OCI-LY7 (cell line): ENCODE measurements at regions not wholly inside any gene's neighbourhood (a gene's known extent, or its start where the extent isn't known, plus 50 kb on each side); places are given as distances from the start of the nearest gene placed in this dataset.
"Not testable (repeated sequence)": the region's sequence is repeated elsewhere in the genome, so short reads cannot be mapped to it uniquely, and the experiment has no call there.

Experiments
- BruUV-seq: library from RNA; stranded (reverse); fragments of 400-500 nt; replicated peaks from 2 replicates; lab custom pipeline; 2021; lab: Mats Ljungman, UMichigan
- CTCF ChIA-PET: fragments of 300-600 bp; sonication (Branson Sonifier 250); formaldehyde crosslinking; loops from one replicate; lab custom pipeline; 2022; ENCODE audit warnings: antibody characterized with exemption; ENCODE audit not compliant: unreplicated experiment; lab: Charles Lee
- POLR2A ChIA-PET: fragments of 300-600 bp; sonication (Branson Sonifier 250); formaldehyde crosslinking; loops from one replicate; lab custom pipeline; 2022; ENCODE audit warnings: antibody characterized with exemption; lab: Charles Lee
- DNase-seq: peaks from one replicate; pipeline ENCODE4 v3.0.0-alpha.2; 2015; ENCODE audit warnings: low spot score
- H2AFZ ChIP-seq: fragments of 200-600 bp; sonication (generic), shearing (Covaris generic); 2 replicates; pipeline ENCODE4 v1.6.1; 2014; ENCODE audit warnings: mild to moderate bottlenecking, antibody characterized with exemption, low read length, moderate library complexity
- H3K27ac ChIP-seq: fragments of 200-600 bp; sonication (generic); 2 replicates; pipeline ENCODE4 v1.5.1; 2014; ENCODE audit warnings: mixed run types, low read depth, mild to moderate bottlenecking, moderate library complexity, low read length, inconsistent platforms; ENCODE audit not compliant: poor library complexity, severe bottlenecking
- H3K36me3 ChIP-seq: fragments of 200-600 bp; sonication (generic); 2 replicates; pipeline ENCODE4 v1.6.1; 2014; ENCODE audit warnings: mild to moderate bottlenecking, antibody characterized with exemption, low read length, moderate library complexity, mixed read lengths; ENCODE audit not compliant: insufficient read depth
- H3K4me1 ChIP-seq: fragments of 200-600 bp; sonication (generic); 2 replicates; pipeline ENCODE4 v1.5.1; 2014; ENCODE audit warnings: mild to moderate bottlenecking, low read length; ENCODE audit not compliant: insufficient read depth, poor library complexity, severe bottlenecking
- H3K4me2 ChIP-seq: fragments of 200-600 bp; sonication (generic); 2 replicates; pipeline ENCODE4 v1.6.1; 2014; ENCODE audit warnings: mild to moderate bottlenecking, low read length
- H3K4me3 ChIP-seq: fragments of 200-600 bp; sonication (generic); 2 replicates; pipeline ENCODE4 v1.5.1; 2014; ENCODE audit warnings: mild to moderate bottlenecking, low read depth, low read length; ENCODE audit not compliant: poor library complexity, severe bottlenecking
- H3K79me2 ChIP-seq: fragments of 200-600 bp; sonication (generic); 2 replicates; pipeline ENCODE4 v1.6.1; 2016; ENCODE audit warnings: low read depth, mild to moderate bottlenecking, low read length, moderate library complexity, mixed read lengths; ENCODE audit not compliant: insufficient read depth
- H3K9me2 ChIP-seq: fragments of 200-600 bp; sonication (generic); 2 replicates; pipeline ENCODE4 v1.6.1; 2016; ENCODE audit warnings: mild to moderate bottlenecking, low read length, mixed read lengths; ENCODE audit not compliant: insufficient read depth
- H3K9me3 ChIP-seq: fragments of 200-600 bp; sonication (generic); 2 replicates; pipeline ENCODE4 v1.6.1; 2014; ENCODE audit warnings: mild to moderate bottlenecking, mixed run types, low read length, mixed read lengths
- H4K20me1 ChIP-seq: fragments of 200-600 bp; sonication (generic); 2 replicates; pipeline ENCODE4 v1.6.1; 2014; ENCODE audit warnings: mild to moderate bottlenecking, antibody characterized with exemption, low read length, moderate library complexity, mixed read lengths; ENCODE audit not compliant: insufficient read depth
- EZH2phosphoT487 ChIP-seq: fragments of 200-600 bp; sonication (generic); IDR thresholded peaks from 2 replicates; pipeline ENCODE4 v1.6.1; 2018; ENCODE audit warnings: low read depth, borderline replicate concordance, mild to moderate bottlenecking, mixed run types, antibody characterized with exemption, low read length, moderate library complexity, mixed read lengths
- intact Hi-C: fragments of 100-400 bp; cut with micrococcal nuclease; formaldehyde crosslinking; loops from one replicate; pipeline ENCODE4 v1.10.0; 2022; ENCODE audit not compliant: unreplicated experiment
- TF ChIP-seq, protein P1 (sequence below): fragments of 200-600 bp; sonication (generic); conservative IDR thresholded peaks from 2 replicates; pipeline ENCODE4 v1.5.1; 2014; ENCODE audit warnings: mild to moderate bottlenecking, antibody characterized with exemption, low read length, moderate library complexity, mixed read lengths

DNA sequence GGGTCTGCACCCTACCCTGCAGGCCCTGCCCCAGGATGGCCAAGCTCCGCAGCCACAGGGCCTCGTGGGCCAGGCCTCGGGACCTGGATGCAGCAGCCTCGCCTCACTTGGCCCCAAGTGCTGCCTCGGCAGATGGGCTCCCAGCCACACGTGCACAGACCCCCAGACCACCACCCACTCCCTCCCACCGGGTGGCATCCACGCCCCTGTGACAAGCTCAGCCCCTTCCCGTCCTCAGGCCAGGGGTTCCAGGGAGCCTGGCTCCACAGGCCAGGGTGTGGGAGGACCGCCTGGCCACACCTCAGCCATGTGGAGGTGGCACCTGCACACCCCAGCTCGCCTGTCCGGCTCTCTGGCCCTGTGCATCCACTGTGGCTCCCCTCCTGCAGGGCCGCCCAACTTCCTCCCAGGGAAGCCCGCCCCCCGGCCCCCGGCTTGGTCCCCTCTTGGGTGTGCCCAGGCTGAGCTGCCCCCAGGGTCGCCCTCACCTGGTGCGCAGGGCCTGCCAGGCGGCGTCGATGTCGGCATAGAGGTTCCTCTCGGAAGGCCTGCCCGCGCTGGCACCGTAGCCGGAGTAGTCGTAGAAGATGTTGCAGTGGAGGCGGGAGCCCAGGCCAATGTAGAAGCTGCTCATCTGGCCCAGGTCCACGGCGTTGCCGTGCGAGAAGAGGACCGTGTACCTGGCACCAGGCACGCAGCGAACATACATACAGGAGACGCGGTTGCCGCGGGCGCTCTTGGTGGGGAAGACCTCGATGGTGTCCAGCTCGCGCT lies 127.4 kb upstream of the VPREB1 start:
- intact Hi-C loops, BruUV-seq: not testable (repeated sequence)
- POLR2A ChIA-PET, result interaction anchor here (2.6 kb wide), 1 partner anchor 19 kb away, joined by 13 read pairs; no protein-coding TSS in a partner anchor

DNA sequence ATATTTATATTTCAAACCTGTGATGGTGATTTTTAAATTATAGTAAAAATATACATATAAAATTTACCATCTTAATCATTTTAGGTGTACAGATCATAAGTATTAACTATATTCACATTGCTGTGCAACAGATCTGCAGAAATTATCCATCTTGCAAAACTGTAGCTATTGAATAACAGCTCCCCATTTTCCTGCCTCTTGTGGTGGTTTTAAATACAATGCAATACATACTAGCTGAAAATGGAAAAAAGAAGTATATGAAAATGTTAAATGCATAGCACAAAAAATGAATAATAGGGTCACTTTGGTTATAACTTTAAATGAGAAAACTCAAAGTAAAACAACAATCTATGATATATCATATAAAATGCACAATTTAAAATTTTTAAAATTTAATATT lies 130.9 kb upstream of the VPREB1 start:
- no peaks in the 10 kb centered on the region for H3K9me3 ChIP-seq
- H3K9me2 ChIP-seq, result no peaks in the 10 kb centered on the region
- POLR2A ChIA-PET, result interaction anchor here (0.5 to 0.6 kb wide), 2 partner anchors 82 to 378 kb away, joined by 3 read pairs; partner anchors contain the start of gene YPEL1
- no peak for TF ChIP-seq EZH2phosphoT487
- TF ChIP-seq, protein P1, sequence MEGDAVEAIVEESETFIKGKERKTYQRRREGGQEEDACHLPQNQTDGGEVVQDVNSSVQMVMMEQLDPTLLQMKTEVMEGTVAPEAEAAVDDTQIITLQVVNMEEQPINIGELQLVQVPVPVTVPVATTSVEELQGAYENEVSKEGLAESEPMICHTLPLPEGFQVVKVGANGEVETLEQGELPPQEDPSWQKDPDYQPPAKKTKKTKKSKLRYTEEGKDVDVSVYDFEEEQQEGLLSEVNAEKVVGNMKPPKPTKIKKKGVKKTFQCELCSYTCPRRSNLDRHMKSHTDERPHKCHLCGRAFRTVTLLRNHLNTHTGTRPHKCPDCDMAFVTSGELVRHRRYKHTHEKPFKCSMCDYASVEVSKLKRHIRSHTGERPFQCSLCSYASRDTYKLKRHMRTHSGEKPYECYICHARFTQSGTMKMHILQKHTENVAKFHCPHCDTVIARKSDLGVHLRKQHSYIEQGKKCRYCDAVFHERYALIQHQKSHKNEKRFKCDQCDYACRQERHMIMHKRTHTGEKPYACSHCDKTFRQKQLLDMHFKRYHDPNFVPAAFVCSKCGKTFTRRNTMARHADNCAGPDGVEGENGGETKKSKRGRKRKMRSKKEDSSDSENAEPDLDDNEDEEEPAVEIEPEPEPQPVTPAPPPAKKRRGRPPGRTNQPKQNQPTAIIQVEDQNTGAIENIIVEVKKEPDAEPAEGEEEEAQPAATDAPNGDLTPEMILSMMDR, result no peak
- H3K79me2 ChIP-seq, result no peaks in the 10 kb centered on the region
- H3K36me3 ChIP-seq, result no peaks in the 10 kb centered on the region
- peaks cover 34% of the 10 kb centered on the region for H3K4me1 ChIP-seq
- DNase-seq, result no peak
- no peak overlapping the region for H3K4me2 ChIP-seq
- no peak overlapping the region for H3K4me3 ChIP-seq
- H2AFZ ChIP-seq, result no peak overlapping the region
- CTCF ChIA-PET, result no interaction called here
- BruUV-seq, result no TSS peak
- H4K20me1 ChIP-seq, result no peaks in the 10 kb centered on the region
- H3K27ac ChIP-seq, result no peak overlapping the region
- intact Hi-C loops, result loop anchor here (5.0 kb wide), 2 partner anchors 86 to 94 kb away; no protein-coding TSS in a partner anchor

More for the DNA sequence above, 127.4 kb upstream of the VPREB1 start:
- H3K9me2 ChIP-seq, CTCF ChIA-PET, H3K4me2 ChIP-seq, DNase-seq, H3K79me2 ChIP-seq, H3K4me1 ChIP-seq, H3K9me3 ChIP-seq, H3K27ac ChIP-seq, H4K20me1 ChIP-seq, H3K4me3 ChIP-seq, H3K36me3 ChIP-seq, H2AFZ ChIP-seq: not testable (repeated sequence)

DNA sequence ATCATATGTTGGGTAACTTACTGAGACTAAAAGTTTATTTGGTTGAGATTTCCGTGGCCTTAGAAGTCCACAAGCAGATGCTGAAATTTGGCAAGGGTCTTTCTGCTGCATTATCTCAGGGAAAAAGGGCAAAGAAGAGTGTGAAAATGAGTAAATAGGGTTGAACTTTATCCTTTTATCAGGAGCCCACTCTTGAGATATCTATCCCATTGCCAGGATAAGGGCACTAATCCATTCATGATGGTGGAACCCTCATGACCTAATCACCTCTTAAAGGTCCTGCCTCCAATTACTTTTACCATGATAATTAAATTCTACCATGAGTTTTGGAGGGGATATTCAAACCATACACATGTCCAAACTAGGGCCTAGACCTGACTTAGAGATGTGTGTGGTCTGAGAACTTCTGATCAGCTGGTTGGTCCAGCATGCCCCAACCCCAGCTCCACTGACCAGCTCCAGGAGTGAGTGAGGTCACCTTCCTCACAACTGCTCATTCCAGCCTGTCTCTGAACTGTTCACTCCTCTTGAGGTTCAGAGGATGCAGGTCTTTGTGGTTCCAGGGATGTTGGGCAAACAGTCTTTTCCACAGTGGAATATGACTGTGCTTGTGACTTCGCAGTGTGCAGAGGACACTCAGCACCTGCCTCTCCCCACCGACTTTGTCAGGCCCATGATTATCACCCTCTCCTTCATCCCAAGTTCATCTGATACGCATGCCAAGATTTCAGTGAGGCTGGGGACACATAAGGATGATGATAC lies 130.1 kb upstream of the TOP3B start:
- Histone ChIP-seq H4K20me1 (no peaks in the 10 kb centered on the region), H3K79me2 (no peaks in the 10 kb centered on the region), H3K9me3 (no peaks in the 10 kb centered on the region), H3K4me2 (no peak overlapping the region), H2AFZ (no peak overlapping the region), H3K4me1 (peaks cover 34% of the 10 kb centered on the region), H3K4me3 (no peak overlapping the region), H3K27ac (no peak overlapping the region), H3K36me3 (no peaks in the 10 kb centered on the region), H3K9me2 (no peaks in the 10 kb centered on the region)
- DNase-seq, result no peak
- POLR2A ChIA-PET, result no interaction called here
- no peak for TF ChIP-seq EZH2phosphoT487
- TF ChIP-seq, protein P1, result no peak
- CTCF ChIA-PET, result no interaction called here
- intact Hi-C loops, result loop anchor here (5.0 kb wide), 2 partner anchors 85 to 95 kb away; no protein-coding TSS in a partner anchor
- BruUV-seq, result no TSS peak
